ENCODE measurements at regions not wholly inside any gene's neighbourhood (a gene's known extent, or its start where the extent isn't known, plus 50 kb on each side); places are given as distances from the start of the nearest gene placed in this dataset.

- no peak overlapping the region for H3K4me3 ChIP-seq (ENCODE audit: low read depth, poor library complexity, severe bottlenecking)
- WGBS, 2 donors: 89 to 90% methylated on average over 17 of the region's 17 CpGs
- intact Hi-C loops (cut with DNase I; ENCODE audit: low total_unique reads): no loop called here
- no peak for DNase-seq (ENCODE audit: low spot score in 2 of 2)
- TF ChIP-seq POLR2A (IDR thresholded peaks at IDR 0.05): no peak
- TF ChIP-seq CTCF (IDR thresholded peaks at IDR 0.05): no peak
Measured at GRCh38 chr2:11941201-11942177, 195.1 kb downstream of the LPIN1 start.

DNA sequence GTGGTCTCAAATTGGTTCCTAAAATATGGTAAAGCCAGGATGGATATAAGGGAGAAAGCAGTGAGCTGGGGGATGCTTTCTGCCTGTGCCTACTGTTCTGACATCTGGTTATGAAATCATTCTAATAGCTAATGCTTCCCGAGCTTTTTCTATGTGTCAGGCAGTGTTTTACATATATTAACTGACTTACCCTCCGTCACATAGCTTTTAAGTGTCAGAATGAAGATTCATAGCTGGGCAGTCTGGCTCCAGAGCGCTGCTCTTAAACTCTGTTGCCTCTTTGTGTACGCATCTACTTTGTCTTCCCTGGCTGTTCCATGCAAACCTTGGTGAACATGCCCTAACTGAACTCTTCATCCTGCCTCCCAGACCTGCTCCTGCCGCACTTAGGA is 195.7 kb downstream of the LPIN1 start:
- DNase-seq (ENCODE audit: low spot score in 2 of 2): no peak
- intact Hi-C loops (cut with DNase I; ENCODE audit: low total_unique reads): no loop called here
- TF ChIP-seq POLR2A (IDR thresholded peaks at IDR 0.05) (no peak), CTCF (IDR thresholded peaks at IDR 0.05) (no peak)
- WGBS, 2 donors: 87 to 92% methylated on average over 5 of the region's 5 CpGs
- H3K4me3 ChIP-seq (ENCODE audit: low read depth, poor library complexity, severe bottlenecking): no peak overlapping the region

- H3K4me3 ChIP-seq (ENCODE audit: low read depth, poor library complexity, severe bottlenecking): no peak overlapping the region
- intact Hi-C loops (cut with DNase I; ENCODE audit: low total_unique reads): no loop called here
- DNase-seq (ENCODE audit: low spot score in 2 of 2): no peak
- TF ChIP-seq CTCF (IDR thresholded peaks at IDR 0.05): no peak
- TF ChIP-seq POLR2A (IDR thresholded peaks at IDR 0.05): no peak
- WGBS, 2 donors: 89 to 91% methylated on average over 4 of the region's 4 CpGs
Measured at GRCh38 chr2:11944311-11944710, 197.9 kb downstream of the LPIN1 start.

DNA sequence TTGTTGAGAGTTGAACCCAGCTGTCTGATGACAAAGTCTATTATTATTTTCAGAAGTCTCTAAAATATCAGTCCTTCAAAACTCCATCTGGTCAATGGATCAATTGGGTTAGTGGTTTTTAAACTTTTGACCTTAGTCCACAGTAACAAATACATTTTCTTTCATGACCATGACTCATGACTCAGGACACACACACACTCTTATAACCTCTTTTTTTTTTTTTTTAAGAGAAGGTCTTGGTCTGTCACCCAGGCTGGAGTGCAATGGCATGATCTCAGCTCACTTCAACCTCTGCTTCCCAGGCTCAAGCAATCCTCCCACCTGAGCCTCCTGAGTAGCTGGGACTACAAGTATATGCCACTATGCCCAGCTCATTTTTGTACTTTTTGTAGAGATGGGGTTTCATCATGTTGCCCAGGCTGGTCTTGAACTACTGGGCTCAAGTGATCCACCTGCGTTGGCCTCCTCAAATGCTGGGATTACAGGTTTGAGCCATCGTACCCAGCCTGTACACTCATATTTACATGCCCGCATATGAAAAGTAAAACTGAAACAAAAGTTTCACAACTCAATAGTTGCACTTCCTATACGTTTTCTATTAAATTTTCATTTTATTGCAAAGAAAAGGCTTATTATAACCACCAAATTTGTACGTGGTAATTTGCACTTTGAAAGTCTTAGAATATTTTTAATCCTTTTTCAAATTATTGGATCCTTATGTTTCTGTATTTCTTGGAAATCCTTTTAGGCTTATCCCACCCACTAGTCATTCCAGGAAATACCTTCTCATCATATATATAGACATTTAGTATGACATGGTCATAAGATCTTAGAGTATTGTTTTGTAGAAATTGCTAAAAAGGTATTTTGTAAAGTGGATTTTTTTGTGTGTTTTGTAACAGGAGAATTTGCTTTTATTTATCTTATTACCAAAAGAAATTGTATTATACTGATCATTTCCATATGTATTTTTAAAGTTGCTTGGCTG is 199.0 kb downstream of the LPIN1 start:
- WGBS, 2 donors: 64 to 76% methylated on average over 5 of the region's 5 CpGs

DNA sequence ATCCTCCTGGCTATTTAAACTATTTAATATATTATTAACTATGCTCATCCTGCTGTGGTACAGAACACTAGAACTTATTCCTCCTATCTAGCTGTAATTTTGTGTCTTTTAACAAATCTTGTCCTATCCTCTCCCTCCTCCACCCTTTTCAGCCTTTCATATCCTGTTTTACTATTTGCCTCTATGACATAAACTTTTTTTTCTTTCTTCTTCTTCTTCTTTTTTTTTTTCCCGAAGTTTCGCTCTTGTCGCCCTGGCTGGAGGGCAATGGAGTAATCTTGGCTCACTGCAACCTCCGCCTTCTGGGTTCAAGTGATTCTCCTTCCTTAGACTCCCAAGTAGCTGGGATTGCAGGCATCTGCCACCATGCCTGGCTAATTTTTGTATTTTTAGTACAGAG is 201.5 kb downstream of the LPIN1 start:
- WGBS, 2 donors: 82 to 90% methylated on average over 4 of the region's 4 CpGs
- no peak for DNase-seq (ENCODE audit: low spot score in 2 of 2)
- no peak for TF ChIP-seq POLR2A (IDR thresholded peaks at IDR 0.05)
- TF ChIP-seq CTCF (IDR thresholded peaks at IDR 0.05): no peak
- intact Hi-C loops (cut with DNase I; ENCODE audit: low total_unique reads): no loop called here
- H3K4me3 ChIP-seq (ENCODE audit: low read depth, poor library complexity, severe bottlenecking): no peak overlapping the region

More for the DNA sequence above, 199.0 kb downstream of the LPIN1 start:
- DNase-seq (ENCODE audit: low spot score in 2 of 2): no peak
- H3K4me3 ChIP-seq (ENCODE audit: low read depth, poor library complexity, severe bottlenecking): no peak overlapping the region
- intact Hi-C loops (cut with DNase I; ENCODE audit: low total_unique reads): no loop called here
- TF ChIP-seq CTCF (IDR thresholded peaks at IDR 0.05) (no peak), POLR2A (IDR thresholded peaks at IDR 0.05) (no peak)
